Sigmoid colon (tissue), 6 donors: ENCODE measurements at regions not wholly inside any gene's neighbourhood (a gene's known extent, or its start where the extent isn't known, plus 50 kb on each side); places are given as distances from the start of the nearest gene placed in this dataset.

ENCODE experiments used
- DNase-seq: peaks from one replicate; pipeline ENCODE4 v3.0.0-alpha.2; 2019
- H3K27ac ChIP-seq, 4 donors: fragments of 200-600 bp; sonication (generic); one replicate each; pipeline ENCODE4 v1.5.1; 2016 to 2019; ENCODE audit warnings: mild to moderate bottlenecking in 1 of 4
- H3K27me3 ChIP-seq, 3 donors: fragments of 200-600 bp; sonication (generic); one replicate each; pipeline ENCODE4 v1.5.1; 2019; ENCODE audit warnings: mild to moderate bottlenecking in 1 of 3
- H3K36me3 ChIP-seq, 4 donors: fragments of 200-600 bp; sonication (generic); one replicate each; pipeline ENCODE4 v1.5.1; 2016 to 2019
- H3K4me1 ChIP-seq, 4 donors: fragments of 200-600 bp; sonication (generic); one replicate each; pipeline ENCODE4 v1.5.1; 2017 to 2019
- H3K4me3 ChIP-seq, 4 donors: fragments of 200-600 bp; sonication (generic); one replicate each; pipeline ENCODE4 v1.5.1; 2017 to 2019; ENCODE audit warnings: mild to moderate bottlenecking in 2 of 4, moderate library complexity in 1 of 4
- H3K9me3 ChIP-seq, 4 donors: fragments of 200-600 bp in 3 of 4; sonication (generic) in 3 of 4; one replicate each; pipeline versions ENCODE4 v1.5.1 to v1.6.1; 2013 to 2019
- EP300 ChIP-seq, 4 donors: sonication (generic); formaldehyde crosslinking; IDR thresholded peaks; one replicate each; pipeline ENCODE4 v1.6.1; 2017; ENCODE audit warnings: antibody characterized with exemption in 4 of 4
- POLR2A ChIP-seq, 2 donors: fragments of 450-650 bp; IDR thresholded peaks; one replicate each; pipeline ENCODE4 v1.6.1; 2016; ENCODE audit warnings: antibody characterized with exemption in 2 of 2, mild to moderate bottlenecking in 2 of 2, moderate library complexity in 2 of 2
- POLR2AphosphoS5 ChIP-seq, 4 donors: sonication (generic); formaldehyde crosslinking; IDR thresholded peaks; one replicate each; pipeline ENCODE4 v1.6.1; 2017; ENCODE audit warnings: antibody characterized with exemption in 4 of 4
- WGBS, 2 donors: extraction: QIAGEN DNeasy Blood & Tissue Kit; methylation state at CpG; one replicate each; pipeline ENCODE4 v1.1.7; 2013; 5-methylcytosine and 5-hydroxymethylcytosine counted together
- intact Hi-C: fragments of 100-400 bp; cut with DNase I; formaldehyde crosslinking; loops from one replicate; pipeline ENCODE4 v1.15.1; 2023
- TF ChIP-seq, protein P1 (sequence below), 4 experiments: fragments of 450-650 bp in 3 of 4; fragments of 200-600 bp in 1 of 4; IDR thresholded peaks; one replicate each; pipeline ENCODE4 v1.5.1; 2016 to 2019; ENCODE audit warnings: antibody characterized with exemption in 4 of 4, mild to moderate bottlenecking in 3 of 4, moderate library complexity in 2 of 4
- donor health status: healthy with polysubstance abuse.
- donor health status: healthy.

DNA sequence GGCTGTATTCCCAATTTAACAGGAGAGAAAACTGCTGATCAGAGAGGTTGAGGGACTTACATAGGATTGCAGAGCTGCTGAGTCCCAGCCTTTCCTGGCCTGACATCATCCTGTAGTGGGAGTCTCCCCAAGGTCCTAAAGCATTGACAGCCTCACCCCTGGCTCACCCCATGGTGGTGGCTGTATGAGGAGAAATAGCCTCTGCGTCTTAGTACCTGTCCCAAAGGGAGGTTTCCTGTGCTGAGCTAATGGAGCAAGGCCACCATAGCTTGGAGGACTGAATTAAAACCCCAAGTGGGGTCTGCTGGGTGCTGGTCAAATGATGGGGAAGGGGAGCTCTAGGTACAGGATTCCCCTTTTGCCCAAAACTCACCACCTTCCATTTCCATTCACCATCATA is 525.1 kb downstream of the CDH26 start:
- Histone ChIP-seq H3K27me3 (peaks cover 0 to 5% (median 0%) of the 10 kb centered on the region in 3 donors), H3K27ac (no peak overlapping the region), H3K9me3 (no peaks in the 10 kb centered on the region), H3K4me3 (no peak overlapping the region), H3K36me3 (no peaks in the 10 kb centered on the region), H3K4me1 (no peaks in the 10 kb centered on the region)
- intact Hi-C loops, result no loop called here
- TF ChIP-seq EP300 (IDR thresholded peaks at IDR 0.05) (no peak), POLR2AphosphoS5 (IDR thresholded peaks at IDR 0.05) (no peak), POLR2A (IDR thresholded peaks at IDR 0.05) (no peak)
- TF ChIP-seq, protein P1, sequence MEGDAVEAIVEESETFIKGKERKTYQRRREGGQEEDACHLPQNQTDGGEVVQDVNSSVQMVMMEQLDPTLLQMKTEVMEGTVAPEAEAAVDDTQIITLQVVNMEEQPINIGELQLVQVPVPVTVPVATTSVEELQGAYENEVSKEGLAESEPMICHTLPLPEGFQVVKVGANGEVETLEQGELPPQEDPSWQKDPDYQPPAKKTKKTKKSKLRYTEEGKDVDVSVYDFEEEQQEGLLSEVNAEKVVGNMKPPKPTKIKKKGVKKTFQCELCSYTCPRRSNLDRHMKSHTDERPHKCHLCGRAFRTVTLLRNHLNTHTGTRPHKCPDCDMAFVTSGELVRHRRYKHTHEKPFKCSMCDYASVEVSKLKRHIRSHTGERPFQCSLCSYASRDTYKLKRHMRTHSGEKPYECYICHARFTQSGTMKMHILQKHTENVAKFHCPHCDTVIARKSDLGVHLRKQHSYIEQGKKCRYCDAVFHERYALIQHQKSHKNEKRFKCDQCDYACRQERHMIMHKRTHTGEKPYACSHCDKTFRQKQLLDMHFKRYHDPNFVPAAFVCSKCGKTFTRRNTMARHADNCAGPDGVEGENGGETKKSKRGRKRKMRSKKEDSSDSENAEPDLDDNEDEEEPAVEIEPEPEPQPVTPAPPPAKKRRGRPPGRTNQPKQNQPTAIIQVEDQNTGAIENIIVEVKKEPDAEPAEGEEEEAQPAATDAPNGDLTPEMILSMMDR (IDR thresholded peaks at IDR 0.05), result no peak
- DNase-seq, result no peak
- 84 to 96% methylated on average over 1 of the region's 1 CpG for WGBS, 2 donors

DNA sequence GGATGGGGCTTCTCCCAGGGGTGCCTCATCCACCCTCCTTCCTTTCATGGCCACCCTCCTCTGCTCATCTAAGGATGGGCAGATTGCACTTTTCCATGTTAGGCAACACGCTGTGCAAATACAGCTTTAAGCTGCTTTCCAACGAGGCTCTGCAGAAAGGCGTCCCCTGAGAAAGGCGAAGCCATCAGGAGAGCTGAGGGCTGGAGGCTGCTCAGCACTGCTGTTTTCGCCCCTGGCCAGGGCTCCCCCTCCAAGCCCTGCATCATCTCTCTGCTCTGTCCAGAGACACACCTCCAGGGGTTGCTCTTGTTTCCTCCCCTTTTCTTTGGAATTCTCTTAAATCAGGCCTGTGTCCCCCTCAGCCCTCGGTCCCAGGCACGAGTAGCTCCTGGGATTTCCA is 526.1 kb downstream of the CDH26 start:
- no peak for DNase-seq
- TF ChIP-seq POLR2AphosphoS5 (IDR thresholded peaks at IDR 0.05) (no peak), EP300 (IDR thresholded peaks at IDR 0.05) (no peak), POLR2A (IDR thresholded peaks at IDR 0.05) (no peak)
- TF ChIP-seq, protein P1 (IDR thresholded peaks at IDR 0.05), result no peak
- no peaks in the 10 kb centered on the region for H3K4me1 ChIP-seq
- H3K27me3 ChIP-seq, result peaks cover 0 to 5% (median 0%) of the 10 kb centered on the region in 3 donors
- intact Hi-C loops, result no loop called here
- no peak overlapping the region for H3K4me3 ChIP-seq
- no peak overlapping the region for H3K27ac ChIP-seq
- no peaks in the 10 kb centered on the region for H3K9me3 ChIP-seq
- WGBS, 2 donors, result 70 to 72% methylated on average over 7 of the region's 7 CpGs
- no peaks in the 10 kb centered on the region for H3K36me3 ChIP-seq

DNA sequence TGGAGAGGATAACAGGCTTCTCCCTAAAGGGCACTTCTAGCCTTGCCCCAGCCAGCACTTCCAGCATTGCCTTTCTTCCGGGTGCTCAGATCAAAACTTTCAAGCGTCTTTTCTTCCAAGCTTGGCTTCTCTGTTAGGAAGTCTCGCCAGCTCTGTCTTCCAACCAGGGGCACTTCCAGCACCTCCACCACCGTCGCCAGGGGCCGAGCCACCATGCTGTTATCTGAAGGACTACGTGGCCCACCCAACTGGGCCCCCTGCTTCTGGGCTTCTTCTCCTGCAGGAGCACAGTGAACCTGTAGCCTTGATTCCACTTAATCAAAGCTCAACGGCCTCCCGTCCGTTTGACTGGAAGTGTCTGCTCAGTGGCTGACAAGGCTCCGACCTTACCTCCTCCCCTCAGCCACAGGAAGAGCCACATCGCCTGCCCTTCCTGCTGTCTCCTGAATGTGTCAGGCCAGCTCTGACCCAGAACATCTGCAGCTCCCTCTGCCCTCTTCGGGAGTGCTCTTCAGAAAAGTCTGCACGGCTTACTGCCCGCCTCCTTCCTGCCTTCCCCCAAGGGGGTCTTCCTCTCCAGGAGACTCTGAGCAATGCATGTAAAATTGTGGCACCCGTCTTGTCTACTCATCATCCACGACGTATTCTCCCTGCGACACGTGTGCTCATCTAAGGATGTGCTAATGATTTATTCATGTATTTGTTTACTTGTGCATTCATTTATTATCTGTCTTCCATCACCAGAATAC is 527.0 kb downstream of the CDH26 start:
- peaks cover 0 to 5% (median 0%) of the 10 kb centered on the region in 3 donors for H3K27me3 ChIP-seq
- H3K27ac ChIP-seq, result no peak overlapping the region
- H3K4me3 ChIP-seq, result no peak overlapping the region
- no peaks in the 10 kb centered on the region for H3K9me3 ChIP-seq
- H3K4me1 ChIP-seq, result no peaks in the 10 kb centered on the region
- WGBS, 2 donors, result 56 to 77% methylated on average over 20 of the region's 20 CpGs
- H3K36me3 ChIP-seq, result no peaks in the 10 kb centered on the region
- no peak for DNase-seq
- TF ChIP-seq POLR2A (IDR thresholded peaks at IDR 0.05) (no peak), EP300 (IDR thresholded peaks at IDR 0.05) (no peak), POLR2AphosphoS5 (IDR thresholded peaks at IDR 0.05) (no peak)
- TF ChIP-seq, protein P1 (IDR thresholded peaks at IDR 0.05), result no peak
- intact Hi-C loops, result no loop called here

DNA sequence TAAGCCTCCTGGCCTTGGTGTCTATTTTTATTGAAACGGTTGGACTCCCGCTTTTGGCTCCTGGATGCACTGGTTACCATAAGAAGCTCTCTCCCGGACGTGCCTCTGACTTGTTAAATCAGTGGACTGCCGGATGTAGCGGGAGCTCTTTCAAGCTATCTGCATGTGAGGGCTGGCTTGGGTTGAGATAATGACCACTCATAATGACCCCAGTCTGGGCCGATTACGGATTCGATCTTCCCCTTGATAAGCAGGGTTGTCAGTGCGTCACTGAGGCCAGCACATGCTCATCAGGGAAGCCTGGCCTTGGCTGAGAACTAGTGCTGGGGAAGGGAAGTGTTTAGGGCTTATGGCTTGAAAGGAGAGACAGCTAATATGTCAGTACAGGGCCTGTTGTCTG is 528.1 kb downstream of the CDH26 start:
- Histone ChIP-seq H3K27me3 (peaks cover 0 to 5% (median 0%) of the 10 kb centered on the region in 3 donors), H3K4me3 (no peak overlapping the region), H3K4me1 (no peaks in the 10 kb centered on the region), H3K27ac (no peak overlapping the region), H3K36me3 (no peaks in the 10 kb centered on the region), H3K9me3 (no peaks in the 10 kb centered on the region)
- no peak for DNase-seq
- TF ChIP-seq EP300 (IDR thresholded peaks at IDR 0.05) (no peak), POLR2A (IDR thresholded peaks at IDR 0.05) (no peak), POLR2AphosphoS5 (IDR thresholded peaks at IDR 0.05) (no peak)
- TF ChIP-seq, protein P1 (IDR thresholded peaks at IDR 0.05), result no peak
- intact Hi-C loops, result no loop called here
- 86 to 89% methylated on average over 10 of the region's 10 CpGs for WGBS, 2 donors

DNA sequence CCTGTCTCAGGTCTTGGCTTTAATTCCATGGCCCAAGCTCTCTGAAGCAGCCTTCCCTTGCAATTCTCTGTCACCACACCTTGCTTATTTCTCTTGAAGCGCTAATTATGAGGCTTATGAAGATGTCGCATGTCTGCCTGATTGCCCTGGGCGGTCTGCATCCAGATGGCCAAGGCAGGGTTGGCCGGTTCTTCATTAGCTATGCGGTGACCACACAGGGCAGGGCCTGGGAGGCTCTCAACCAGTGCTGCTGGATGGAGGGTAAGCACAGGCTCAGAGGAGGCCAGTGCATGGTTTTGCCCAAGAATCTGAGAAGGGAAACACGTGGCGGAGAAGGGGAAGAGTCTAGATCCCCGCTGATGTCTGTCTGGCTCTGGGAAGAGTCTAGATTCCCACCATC is 528.7 kb downstream of the CDH26 start:
- Histone ChIP-seq H3K36me3 (no peaks in the 10 kb centered on the region), H3K9me3 (no peaks in the 10 kb centered on the region), H3K27me3 (peaks cover 0 to 5% (median 0%) of the 10 kb centered on the region in 3 donors), H3K4me3 (no peak overlapping the region), H3K27ac (no peak overlapping the region), H3K4me1 (no peaks in the 10 kb centered on the region)
- no peak for DNase-seq
- WGBS, 2 donors, result 90 to 91% methylated on average over 8 of the region's 8 CpGs
- TF ChIP-seq POLR2AphosphoS5 (IDR thresholded peaks at IDR 0.05), result no peak
- TF ChIP-seq, protein P1 (IDR thresholded peaks at IDR 0.05), result no peak
- TF ChIP-seq POLR2A (IDR thresholded peaks at IDR 0.05), result no peak
- no peak for TF ChIP-seq EP300 (IDR thresholded peaks at IDR 0.05)
- intact Hi-C loops, result no loop called here
